Astrocyte (in vitro differentiated cells and primary cell): ENCODE measurements at regions not wholly inside any gene's neighbourhood (a gene's known extent, or its start where the extent isn't known, plus 50 kb on each side); places are given as distances from the start of the nearest gene placed in this dataset.

Source experiments
- EZH2 ChIP-seq: IDR thresholded peaks from 2 replicates; pipeline ENCODE4 v1.6.1; 2012; ENCODE audit warnings: mild to moderate bottlenecking, low read length, inconsistent platforms; ENCODE audit not compliant: insufficient read depth
- TF ChIP-seq, protein P1 (sequence below): IDR thresholded peaks from 2 replicates; pipeline ENCODE4 v1.5.1; 2011; ENCODE audit warnings: low read depth, mild to moderate bottlenecking, inconsistent platforms, low read length, moderate library complexity; ENCODE audit not compliant: insufficient read depth

DNA sequence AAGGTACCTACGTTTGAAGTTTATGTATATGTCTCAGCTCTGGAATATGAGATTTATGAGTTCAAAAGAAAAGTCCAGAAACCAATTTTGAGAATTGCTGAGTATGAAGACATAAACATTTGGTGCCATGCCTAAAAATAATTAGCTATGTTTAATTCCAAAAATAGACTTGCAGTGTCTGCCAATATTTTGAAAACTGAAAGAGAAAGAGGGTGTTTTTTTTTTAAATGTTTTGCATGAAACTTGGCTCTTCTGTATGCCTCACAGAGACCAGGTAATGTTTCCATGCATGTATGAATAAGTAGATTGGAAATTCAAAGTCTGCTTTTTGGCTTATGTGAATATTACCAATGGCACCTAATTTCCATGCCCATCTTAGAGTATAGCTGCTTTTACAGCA, 634.4 kb upstream of the C9orf72 start:
- TF ChIP-seq EZH2 = no peak
- TF ChIP-seq, protein P1, sequence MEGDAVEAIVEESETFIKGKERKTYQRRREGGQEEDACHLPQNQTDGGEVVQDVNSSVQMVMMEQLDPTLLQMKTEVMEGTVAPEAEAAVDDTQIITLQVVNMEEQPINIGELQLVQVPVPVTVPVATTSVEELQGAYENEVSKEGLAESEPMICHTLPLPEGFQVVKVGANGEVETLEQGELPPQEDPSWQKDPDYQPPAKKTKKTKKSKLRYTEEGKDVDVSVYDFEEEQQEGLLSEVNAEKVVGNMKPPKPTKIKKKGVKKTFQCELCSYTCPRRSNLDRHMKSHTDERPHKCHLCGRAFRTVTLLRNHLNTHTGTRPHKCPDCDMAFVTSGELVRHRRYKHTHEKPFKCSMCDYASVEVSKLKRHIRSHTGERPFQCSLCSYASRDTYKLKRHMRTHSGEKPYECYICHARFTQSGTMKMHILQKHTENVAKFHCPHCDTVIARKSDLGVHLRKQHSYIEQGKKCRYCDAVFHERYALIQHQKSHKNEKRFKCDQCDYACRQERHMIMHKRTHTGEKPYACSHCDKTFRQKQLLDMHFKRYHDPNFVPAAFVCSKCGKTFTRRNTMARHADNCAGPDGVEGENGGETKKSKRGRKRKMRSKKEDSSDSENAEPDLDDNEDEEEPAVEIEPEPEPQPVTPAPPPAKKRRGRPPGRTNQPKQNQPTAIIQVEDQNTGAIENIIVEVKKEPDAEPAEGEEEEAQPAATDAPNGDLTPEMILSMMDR = no peak
